Neural progenitor cell (in vitro differentiated cells): ENCODE measurements at regions not wholly inside any gene's neighbourhood (a gene's known extent, or its start where the extent isn't known, plus 50 kb on each side); places are given as distances from the start of the nearest gene placed in this dataset.
"Not testable (repeated sequence)": the region's sequence is repeated elsewhere in the genome, so short reads cannot be mapped to it uniquely, and the experiment has no call there.

Source experiments
- DNase-seq: peaks from one replicate; pipeline ENCODE4 v3.0.0-alpha.2; 2016; ENCODE audit warnings: low spot score
- H2AFZ ChIP-seq: fragments of 200-600 bp; sonication (generic); replicated peaks from 2 replicates; pipeline ENCODE4 v1.6.1; 2016; ENCODE audit warnings: antibody characterized with exemption
- H3F3A ChIP-seq: fragments of 200-600 bp; sonication (generic); 2 replicates; pipeline ENCODE4 v1.6.1; 2016; ENCODE audit warnings: antibody characterized with exemption, low read depth
- H3K27ac ChIP-seq: fragments of 200-600 bp; sonication (generic); 2 replicates; pipeline ENCODE4 v1.5.1; 2016; ENCODE audit warnings: mild to moderate bottlenecking
- H3K27me3 ChIP-seq: fragments of 200-600 bp; sonication (generic); 2 replicates; pipeline ENCODE4 v1.6.1; 2016; ENCODE audit warnings: mild to moderate bottlenecking, moderate library complexity
- H3K36me3 ChIP-seq: fragments of 200-600 bp; sonication (generic); 2 replicates; pipeline ENCODE4 v1.5.1; 2016
- H3K4me1 ChIP-seq: fragments of 200-600 bp; sonication (generic); 2 replicates; pipeline ENCODE4 v1.6.1; 2016; ENCODE audit warnings: mixed run types
- H3K4me2 ChIP-seq: fragments of 200-600 bp; sonication (generic); 2 replicates; pipeline ENCODE4 v1.6.1; 2016
- H3K4me3 ChIP-seq: fragments of 200-600 bp; sonication (generic); 2 replicates; pipeline ENCODE4 v1.5.1; 2016
- H3K79me2 ChIP-seq: fragments of 200-600 bp; sonication (generic); 2 replicates; pipeline ENCODE4 v1.6.1; 2016; ENCODE audit warnings: low read depth
- H3K9ac ChIP-seq: fragments of 200-600 bp; sonication (generic); 2 replicates; pipeline ENCODE4 v1.6.1; 2016
- H3K9me3 ChIP-seq: fragments of 200-600 bp; sonication (generic); 2 replicates; pipeline ENCODE4 v1.5.1; 2016; ENCODE audit warnings: low read depth
- H4K20me1 ChIP-seq: fragments of 200-600 bp; sonication (generic); 2 replicates; pipeline ENCODE4 v1.6.1; 2016; ENCODE audit warnings: low read depth
- H3K27ac Mint-ChIP-seq: 3 replicates; pipeline ENCODE4 v1.8.0; 2021; ENCODE audit warnings: mixed read lengths
- H3K27me3 Mint-ChIP-seq: 2 replicates; pipeline ENCODE4 v1.8.0; 2022; ENCODE audit warnings: low read depth, mild to moderate bottlenecking, inconsistent platforms, moderate library complexity, mixed read lengths; ENCODE audit not compliant: insufficient read depth
- H3K36me3 Mint-ChIP-seq: 3 replicates; pipeline ENCODE4 v1.8.0; 2021; ENCODE audit warnings: mixed read lengths
- H3K4me1 Mint-ChIP-seq: 3 replicates; pipeline ENCODE4 v1.8.0; 2021; ENCODE audit warnings: mixed read lengths
- H3K4me3 Mint-ChIP-seq: 3 replicates; pipeline ENCODE4 v1.8.0; 2021; ENCODE audit warnings: mild to moderate bottlenecking, moderate library complexity, mixed read lengths
- H3K9me3 Mint-ChIP-seq: 3 replicates; pipeline ENCODE4 v1.8.0; 2020; ENCODE audit warnings: mixed read lengths
- CTCF ChIP-seq: fragments of 200-600 bp; sonication (generic); IDR thresholded peaks from 2 replicates; pipeline ENCODE4 v1.5.1; 2017; ENCODE audit warnings: antibody characterized with exemption, mild to moderate bottlenecking
- EZH2 ChIP-seq: fragments of 200-600 bp; sonication (generic); IDR thresholded peaks from 2 replicates; pipeline ENCODE4 v1.6.1; 2017; ENCODE audit warnings: antibody characterized with exemption, mild to moderate bottlenecking, moderate library complexity
- EZH2phosphoT487 ChIP-seq: fragments of 200-600 bp; sonication (generic); IDR thresholded peaks from 2 replicates; pipeline ENCODE4 v1.6.1; 2017; ENCODE audit warnings: antibody characterized with exemption

- Histone ChIP-seq H4K20me1 (no peaks in the 10 kb centered on the region), H3K4me2 (no peak overlapping the region), H2AFZ (no peak overlapping the region), H3K79me2 (no peaks in the 10 kb centered on the region), H3K9me3 (peaks cover 12% of the 10 kb centered on the region), H3K36me3 (no peaks in the 10 kb centered on the region), H3K27me3 (no peaks in the 10 kb centered on the region), H3F3A (no peaks in the 10 kb centered on the region), H3K9ac (no peak overlapping the region), H3K27ac (no peak overlapping the region), H3K4me3 (no peak overlapping the region), H3K4me1 (no peaks in the 10 kb centered on the region)
- DNase-seq, result no peak
- Mint-ChIP-seq H3K9me3 (peaks cover 39% of the 10 kb centered on the region), H3K4me1 (no peaks in the 10 kb centered on the region), H3K4me3 (no peak overlapping the region), H3K27me3 (peaks cover 5% of the 10 kb centered on the region), H3K36me3 (no peaks in the 10 kb centered on the region), H3K27ac (no peak overlapping the region)
- no peak for TF ChIP-seq CTCF
- TF ChIP-seq EZH2, result no peak
- no peak for TF ChIP-seq EZH2phosphoT487
Observed at GRCh38 chr14:106691601-106692291, 1165.4 kb downstream of the TMEM121 start.

- Histone ChIP-seq H3K79me2 (no peaks in the 10 kb centered on the region), H2AFZ (no peak overlapping the region), H3K27me3 (no peaks in the 10 kb centered on the region), H3K4me3 (no peak overlapping the region), H3F3A (no peaks in the 10 kb centered on the region), H3K9ac (no peak overlapping the region), H3K4me1 (no peaks in the 10 kb centered on the region), H3K4me2 (no peak overlapping the region), H3K36me3 (no peaks in the 10 kb centered on the region), H3K27ac (no peak overlapping the region), H4K20me1 (no peaks in the 10 kb centered on the region), H3K9me3 (no peaks in the 10 kb centered on the region)
- peaks cover 36% of the 10 kb centered on the region for H3K9me3 Mint-ChIP-seq
- no peak overlapping the region for H3K27ac Mint-ChIP-seq
- TF ChIP-seq CTCF, result no peak
- no peak for TF ChIP-seq EZH2phosphoT487
- no peak for TF ChIP-seq EZH2
- no peak overlapping the region for H3K4me3 Mint-ChIP-seq
- no peaks in the 10 kb centered on the region for H3K4me1 Mint-ChIP-seq
- peaks cover 5% of the 10 kb centered on the region for H3K27me3 Mint-ChIP-seq
- no peaks in the 10 kb centered on the region for H3K36me3 Mint-ChIP-seq
- no peak for DNase-seq
Observed at GRCh38 chr14:106694638-106695393, 1168.4 kb downstream of the TMEM121 start.

GRCh38 chr14:106698620-106699267 lies 1172.4 kb downstream of the TMEM121 start:
- H3K9me3 ChIP-seq, H3K79me2 ChIP-seq, H3K27ac ChIP-seq, H3K27me3 Mint-ChIP-seq, H3K4me3 Mint-ChIP-seq, H3K36me3 Mint-ChIP-seq, H4K20me1 ChIP-seq, H3K4me2 ChIP-seq, H2AFZ ChIP-seq, H3K4me1 Mint-ChIP-seq, H3K36me3 ChIP-seq, H3K27ac Mint-ChIP-seq, H3K4me1 ChIP-seq, H3F3A ChIP-seq, H3K9ac ChIP-seq, DNase-seq, H3K4me3 ChIP-seq, H3K27me3 ChIP-seq: not testable (repeated sequence)
- H3K9me3 Mint-ChIP-seq, result peaks cover 16% of the 10 kb centered on the region

GRCh38 chr14:106703651-106704050 lies 1177.3 kb downstream of the TMEM121 start:
- H3K27me3 Mint-ChIP-seq, result not testable (repeated sequence)

GRCh38 chr14:106706488-106706887 lies 1180.1 kb downstream of the TMEM121 start:
- not testable (repeated sequence) for H3K4me2 ChIP-seq, H3K9me3 ChIP-seq, H3K4me3 Mint-ChIP-seq, H3K36me3 ChIP-seq, H3K27me3 Mint-ChIP-seq, H3K27ac ChIP-seq, H3K9me3 Mint-ChIP-seq, H3K4me1 Mint-ChIP-seq, H2AFZ ChIP-seq, H3K79me2 ChIP-seq, DNase-seq, H4K20me1 ChIP-seq, H3K27me3 ChIP-seq, H3F3A ChIP-seq, H3K36me3 Mint-ChIP-seq, H3K4me1 ChIP-seq, H3K4me3 ChIP-seq, H3K9ac ChIP-seq, H3K27ac Mint-ChIP-seq

More at GRCh38 chr14:106703651-106704050, 1177.3 kb downstream of the TMEM121 start:
- H3K4me3 ChIP-seq, H3K9me3 ChIP-seq, H4K20me1 ChIP-seq, H3K79me2 ChIP-seq, H3K4me2 ChIP-seq, H3K4me3 Mint-ChIP-seq, H3K4me1 ChIP-seq, H2AFZ ChIP-seq, H3K36me3 Mint-ChIP-seq, H3K27ac Mint-ChIP-seq, H3K9ac ChIP-seq, H3K36me3 ChIP-seq, H3K9me3 Mint-ChIP-seq, H3F3A ChIP-seq, H3K4me1 Mint-ChIP-seq, DNase-seq, H3K27me3 ChIP-seq, H3K27ac ChIP-seq: not testable (repeated sequence)

- H3K4me3 ChIP-seq, H3F3A ChIP-seq, H3K4me1 ChIP-seq, H3K9me3 ChIP-seq, H3K27ac ChIP-seq, H3K4me1 Mint-ChIP-seq, H3K27me3 ChIP-seq, H3K36me3 ChIP-seq, H3K4me3 Mint-ChIP-seq, H3K4me2 ChIP-seq, H3K27me3 Mint-ChIP-seq, H4K20me1 ChIP-seq, H3K36me3 Mint-ChIP-seq, H3K9ac ChIP-seq, H2AFZ ChIP-seq, H3K79me2 ChIP-seq, DNase-seq, H3K27ac Mint-ChIP-seq: not testable (repeated sequence)
- peaks cover 15% of the 10 kb centered on the region for H3K9me3 Mint-ChIP-seq
Observed at GRCh38 chr14:106710187-106710586, 1183.8 kb downstream of the TMEM121 start.
